HG03469 (cell line): ENCODE measurements at regions not wholly inside any gene's neighbourhood (a gene's known extent, or its start where the extent isn't known, plus 50 kb on each side); places are given as distances from the start of the nearest gene placed in this dataset.
"Not testable (repeated sequence)": the region's sequence is repeated elsewhere in the genome, so short reads cannot be mapped to it uniquely, and the experiment has no call there.

Experiments
- ATAC-seq: cut with Tn5 transposase; IDR thresholded peaks from one replicate; pipeline ENCODE4 v1.9.1; 2021; ENCODE audit warnings: mild to moderate bottlenecking, moderate library complexity, moderate number of reproducible peaks; ENCODE audit not compliant: unreplicated experiment

DNA sequence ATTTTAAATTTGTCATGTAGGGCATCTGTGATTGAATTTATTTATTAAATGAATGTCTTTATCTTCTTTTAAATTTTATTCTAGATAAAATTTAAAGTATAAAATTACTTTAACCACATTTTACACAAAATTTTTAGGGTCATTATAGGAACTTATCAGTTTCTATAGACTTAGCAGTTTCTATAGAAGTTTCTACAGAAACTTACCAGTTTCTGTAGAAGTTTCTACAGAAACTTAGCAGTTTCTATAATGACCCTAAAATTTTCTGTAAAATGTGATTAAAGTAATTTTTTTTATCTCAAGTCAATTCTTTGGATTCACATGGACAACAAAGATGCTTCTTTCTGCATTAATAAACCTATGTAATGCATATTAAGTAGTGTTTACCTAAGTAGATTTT, 565.9 kb upstream of the TECRL start:
- ATAC-seq = no peak

GRCh38 chr4:64969081-64969480, 559.8 kb upstream of the TECRL start:
- ATAC-seq = no peak

DNA sequence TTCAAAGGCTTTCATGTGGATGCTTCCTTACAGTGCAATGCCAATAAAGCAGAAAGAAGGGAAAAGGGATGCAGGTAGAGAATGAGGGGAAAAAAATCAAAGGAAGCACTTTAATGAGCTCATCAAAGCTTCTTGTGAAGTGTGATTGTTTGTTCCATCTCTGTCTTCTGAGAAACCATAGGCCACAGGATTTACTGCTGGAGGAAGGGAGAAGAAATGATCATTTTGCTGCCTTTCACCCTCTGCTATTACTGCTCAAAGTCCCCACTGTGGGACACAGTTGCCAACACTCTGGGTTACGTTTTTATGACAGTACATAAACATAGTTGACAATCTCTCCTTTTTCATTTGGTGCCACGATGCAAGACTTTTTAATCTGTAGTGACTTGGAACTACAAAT, 558.0 kb upstream of the TECRL start:
- ATAC-seq = no peak

- no peak for ATAC-seq
Observed at GRCh38 chr4:64960516-64960915, 551.3 kb upstream of the TECRL start.

DNA sequence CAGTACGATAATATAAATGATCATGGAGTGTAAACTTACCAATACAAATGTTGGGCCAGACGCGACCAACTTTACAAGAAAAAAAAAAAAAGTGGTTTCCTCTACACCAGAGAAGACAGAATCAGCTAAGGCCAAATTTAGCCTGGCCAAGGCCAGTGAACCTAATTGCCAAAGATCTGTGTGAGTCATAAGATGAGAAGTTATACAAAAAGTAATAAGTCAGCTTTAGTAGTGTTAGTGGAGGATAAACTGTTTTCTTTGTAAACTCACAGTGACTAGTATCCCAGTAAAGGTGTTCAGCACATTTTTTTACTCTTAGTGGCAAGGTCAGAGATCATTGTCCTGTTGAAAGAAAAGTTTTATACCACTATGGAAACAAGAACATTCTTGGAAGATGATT, 531.4 kb upstream of the TECRL start:
- ATAC-seq = no peak

GRCh38 chr4:64935469-64936001, 526.3 kb upstream of the TECRL start:
- ATAC-seq = no peak

- ATAC-seq = no peak
Observed at GRCh38 chr4:64911846-64912245, 502.6 kb upstream of the TECRL start.

- ATAC-seq = no peak
Observed at GRCh38 chr4:64903986-64904385, 494.7 kb upstream of the TECRL start.

DNA sequence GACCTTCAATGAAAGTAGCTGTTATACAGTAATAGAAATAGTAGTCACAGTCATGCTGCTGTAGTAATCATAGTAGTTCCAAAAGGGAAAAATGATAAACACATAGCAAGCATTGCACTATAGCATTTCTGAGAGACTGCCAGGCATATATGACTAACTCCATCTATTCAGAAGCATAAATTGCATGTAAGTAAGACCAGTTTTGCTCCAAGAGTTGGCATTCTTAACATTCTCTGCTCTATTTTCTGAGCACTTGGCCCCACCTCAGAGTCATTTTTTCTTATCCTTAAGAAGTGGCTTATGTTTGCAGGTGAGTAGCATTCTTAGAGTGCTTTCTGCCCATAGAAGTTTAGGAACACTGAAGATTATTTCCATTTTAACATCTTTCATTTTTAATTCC, 490.3 kb upstream of the TECRL start:
- ATAC-seq = no peak

- not testable (repeated sequence) for ATAC-seq
Observed at GRCh38 chr4:64899030-64899429, 489.8 kb upstream of the TECRL start.

DNA sequence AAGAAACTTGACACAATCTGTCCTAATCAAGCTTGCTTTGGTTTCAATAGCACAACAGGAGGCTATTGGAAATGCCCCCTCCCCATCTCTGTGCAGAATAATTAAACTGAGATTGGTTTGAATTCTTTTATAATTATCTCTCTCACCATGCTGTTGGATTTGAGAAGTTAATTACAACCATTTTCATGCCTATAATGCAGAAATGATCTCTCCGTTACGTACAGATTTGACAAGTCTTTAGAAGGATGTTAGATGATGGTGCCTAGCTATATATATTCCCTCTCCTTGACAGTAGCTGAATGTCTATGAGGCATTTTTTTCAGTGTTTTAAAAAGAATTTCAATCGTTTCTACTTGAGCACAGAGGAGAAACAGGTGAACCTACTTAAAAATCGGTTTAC, 488.4 kb upstream of the TECRL start:
- no peak for ATAC-seq

DNA sequence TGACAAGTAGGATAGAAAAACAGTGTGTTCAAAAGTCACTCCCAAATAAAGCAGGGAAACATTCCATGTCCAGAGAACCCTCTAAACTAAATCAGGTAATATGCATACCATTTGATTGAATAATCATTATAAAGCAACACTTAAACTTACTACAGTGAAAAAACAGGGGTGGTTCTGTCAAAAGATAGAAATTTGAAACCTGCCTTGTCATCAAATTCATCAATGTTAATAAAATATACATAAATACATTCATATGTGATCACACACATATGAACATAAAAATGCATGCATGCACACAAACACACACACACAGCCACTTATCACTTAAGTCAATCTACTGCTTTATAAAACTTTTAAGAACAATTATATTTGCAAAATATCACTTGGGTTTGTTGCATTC, 485.8 kb upstream of the TECRL start:
- ATAC-seq = no peak

- no peak for ATAC-seq
Observed at GRCh38 chr4:64893205-64893604, 484.0 kb upstream of the TECRL start.

DNA sequence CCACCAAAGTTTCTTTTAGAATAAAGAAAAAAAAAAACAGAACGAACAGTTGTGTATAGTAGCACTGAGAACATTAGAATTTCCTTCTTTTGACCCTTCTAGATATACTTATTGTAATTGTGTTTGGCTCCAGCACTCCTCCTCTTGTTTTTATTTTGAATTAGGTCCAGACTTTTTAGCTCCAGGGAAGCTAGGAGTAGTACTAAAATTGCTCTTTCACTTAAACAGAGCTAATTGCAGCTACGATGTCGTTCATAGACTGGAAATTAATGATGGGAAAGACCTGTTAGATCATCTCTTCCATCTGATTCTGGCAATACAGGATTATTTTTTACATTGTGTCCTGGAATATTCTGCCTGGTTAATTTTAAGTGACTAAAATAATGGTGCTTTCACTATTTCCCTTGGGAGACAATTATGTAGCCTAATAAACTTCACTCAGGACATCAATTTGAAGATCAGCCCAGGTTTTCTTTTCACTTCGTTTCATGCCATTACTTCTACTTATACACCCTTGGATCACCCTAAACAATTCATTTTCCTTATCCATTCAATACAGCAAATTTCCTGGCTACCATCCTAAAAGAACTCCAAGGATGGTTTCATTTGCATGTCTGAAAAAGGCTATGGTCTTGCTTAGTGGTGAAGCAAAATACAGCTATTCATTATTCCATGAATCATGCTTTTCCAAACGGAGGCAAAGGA, 480.8 kb upstream of the TECRL start:
- no peak for ATAC-seq

- no peak for ATAC-seq
Observed at GRCh38 chr4:64883087-64883807, 474.0 kb upstream of the TECRL start.

DNA sequence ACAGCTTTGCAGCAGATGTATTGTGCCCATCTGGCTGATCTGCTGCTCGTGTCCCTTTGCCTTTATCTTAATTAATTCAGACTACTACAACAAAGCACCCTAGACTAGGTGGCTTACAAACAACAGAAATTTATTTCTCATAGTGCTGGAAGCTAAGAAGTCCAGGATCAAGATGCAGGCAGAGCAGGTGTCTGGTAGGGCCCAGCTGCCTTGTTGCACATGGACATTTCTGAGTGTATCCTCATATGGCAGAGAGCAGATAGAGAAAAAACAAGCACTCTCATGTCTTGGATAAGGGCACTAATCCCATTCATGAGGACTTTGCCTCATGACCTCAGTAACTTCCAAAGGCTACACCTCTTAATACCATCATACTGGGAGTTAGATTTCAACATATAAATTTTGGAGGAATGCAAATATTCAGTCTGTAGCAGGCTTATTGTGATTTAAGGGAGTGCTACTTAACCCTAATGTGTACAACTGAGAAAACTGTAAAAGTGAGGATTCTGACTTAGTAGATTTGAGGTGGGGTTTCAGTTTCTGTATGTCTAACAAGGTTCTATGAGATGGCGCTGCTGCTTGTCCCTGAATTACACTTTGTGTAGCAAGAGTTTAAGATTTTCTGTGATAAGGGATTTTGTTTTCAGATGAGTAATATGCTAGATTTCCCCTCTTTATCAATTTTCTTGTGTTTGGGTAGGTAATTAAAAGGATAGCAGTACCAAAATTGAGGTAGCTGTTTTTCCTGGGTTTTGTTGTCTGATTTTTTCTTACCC, 473.2 kb upstream of the TECRL start:
- ATAC-seq = no peak

- ATAC-seq = no peak
Observed at GRCh38 chr4:64880557-64880956, 471.3 kb upstream of the TECRL start.

DNA sequence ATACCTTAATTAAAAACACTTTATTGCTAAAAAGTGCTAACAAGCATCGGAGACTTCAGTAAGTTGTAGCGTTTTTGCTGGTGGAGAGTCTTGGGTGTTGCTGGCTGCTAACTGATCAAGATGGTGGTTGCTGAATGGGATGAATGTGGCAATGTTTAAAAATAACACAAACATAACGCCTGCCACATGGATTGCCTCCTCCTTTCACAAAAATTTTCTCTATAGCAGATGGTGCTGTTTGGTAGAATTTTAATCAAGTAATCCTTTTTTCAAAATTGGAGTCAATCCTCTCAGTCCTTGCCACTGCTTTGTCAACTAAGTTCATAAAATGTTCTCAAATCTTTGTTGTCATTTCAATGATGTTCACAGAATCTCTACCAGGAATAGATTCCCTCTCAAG, 466.8 kb upstream of the TECRL start:
- ATAC-seq = no peak

DNA sequence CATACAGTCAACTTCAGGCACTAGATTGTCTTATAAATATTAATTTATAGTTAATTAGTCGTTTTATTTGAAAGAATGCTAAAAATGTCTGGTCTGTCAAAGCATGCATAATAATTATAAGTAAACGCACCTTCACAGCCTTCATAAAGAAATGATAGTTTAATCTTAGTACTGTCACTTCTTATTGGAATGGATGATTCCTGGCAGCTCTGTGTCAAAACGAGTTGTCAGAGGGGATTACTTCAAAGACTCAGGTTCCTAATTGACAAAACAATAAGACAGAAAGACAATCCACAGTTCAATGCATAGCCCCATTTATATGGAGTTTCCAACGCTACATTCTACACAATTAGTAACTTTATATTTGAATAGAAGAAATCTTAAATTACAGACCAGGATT, 461.3 kb upstream of the TECRL start:
- no peak for ATAC-seq

- no peak for ATAC-seq
Observed at GRCh38 chr4:64857815-64858214, 448.6 kb upstream of the TECRL start.

DNA sequence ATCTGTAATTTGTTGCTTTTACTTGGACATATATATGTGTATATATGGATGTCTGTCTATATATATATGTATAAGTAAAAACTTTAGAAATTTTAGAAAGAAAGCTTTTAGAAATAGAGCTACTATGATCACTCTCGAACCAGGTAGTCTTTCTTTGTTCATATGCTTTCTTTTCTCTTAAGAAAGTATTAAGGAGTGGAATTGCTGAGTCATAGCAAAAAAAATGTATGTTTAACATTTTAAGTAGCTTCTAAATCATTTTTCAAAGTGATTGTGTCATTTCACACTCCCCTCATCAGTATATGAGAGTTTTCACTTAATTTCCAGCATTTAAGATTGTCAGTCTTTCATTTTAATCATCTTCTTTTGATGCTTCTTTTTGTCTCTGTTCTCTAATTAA, 447.9 kb upstream of the TECRL start:
- ATAC-seq = no peak

GRCh38 chr4:64846417-64846816, 437.2 kb upstream of the TECRL start:
- no peak for ATAC-seq
